ENCODE measurements at regions not wholly inside any gene's neighbourhood (a gene's known extent, or its start where the extent isn't known, plus 50 kb on each side); places are given as distances from the start of the nearest gene placed in this dataset.

- TF ChIP-seq CEBPB (IDR thresholded peaks at IDR 0.05) (no peak), YY1 (IDR thresholded peaks at IDR 0.05; ENCODE audit: low read depth) (no peak), CREB1 (IDR thresholded peaks at IDR 0.05; ENCODE audit: low read depth) (no peak), NFIC (IDR thresholded peaks at IDR 0.05) (no peak), TCF12 (IDR thresholded peaks at IDR 0.05; ENCODE audit: low read depth) (no peak), TEAD4 (IDR thresholded peaks at IDR 0.05) (no peak), REST (IDR thresholded peaks at IDR 0.05; ENCODE audit: low read depth) (no peak), ZBTB7A (IDR thresholded peaks at IDR 0.05; ENCODE audit: low read depth) (no peak), TAF1 (IDR thresholded peaks at IDR 0.05; ENCODE audit: low read depth) (no peak), EP300 (IDR thresholded peaks at IDR 0.05; ENCODE audit: borderline replicate concordance) (no peak), RAD21 (IDR thresholded peaks at IDR 0.05; ENCODE audit: low read depth) (no peak), FOXM1 (IDR thresholded peaks at IDR 0.05; ENCODE audit: borderline replicate concordance, low read depth) (no peak)
- TF ChIP-seq, protein P1, sequence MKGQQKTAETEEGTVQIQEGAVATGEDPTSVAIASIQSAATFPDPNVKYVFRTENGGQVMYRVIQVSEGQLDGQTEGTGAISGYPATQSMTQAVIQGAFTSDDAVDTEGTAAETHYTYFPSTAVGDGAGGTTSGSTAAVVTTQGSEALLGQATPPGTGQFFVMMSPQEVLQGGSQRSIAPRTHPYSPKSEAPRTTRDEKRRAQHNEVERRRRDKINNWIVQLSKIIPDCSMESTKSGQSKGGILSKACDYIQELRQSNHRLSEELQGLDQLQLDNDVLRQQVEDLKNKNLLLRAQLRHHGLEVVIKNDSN (IDR thresholded peaks at IDR 0.05), result no peak
Observed at GRCh38 chr2:185644828-185645227, 93.8 kb upstream of the FSIP2 start.

GRCh38 chr2:185645529-185645928, 93.1 kb upstream of the FSIP2 start:
- no peak for TF ChIP-seq TCF12 (IDR thresholded peaks at IDR 0.05; ENCODE audit: low read depth)
- no peak for TF ChIP-seq YY1 (IDR thresholded peaks at IDR 0.05; ENCODE audit: low read depth)
- no peak for TF ChIP-seq MAX (IDR thresholded peaks at IDR 0.05)
- no peak for TF ChIP-seq CEBPB (IDR thresholded peaks at IDR 0.05)
- no peak for TF ChIP-seq REST (IDR thresholded peaks at IDR 0.05; ENCODE audit: low read depth)
- no peak for TF ChIP-seq EGR1 (IDR thresholded peaks at IDR 0.05)
- TF ChIP-seq, protein P1 (IDR thresholded peaks at IDR 0.05), result no peak
- TF ChIP-seq TEAD4 (IDR thresholded peaks at IDR 0.05), result no peak
- no peak for TF ChIP-seq TAF1 (IDR thresholded peaks at IDR 0.05; ENCODE audit: low read depth)
- no peak for TF ChIP-seq CREB1 (IDR thresholded peaks at IDR 0.05; ENCODE audit: low read depth)
- no peak for TF ChIP-seq ZBTB7A (IDR thresholded peaks at IDR 0.05; ENCODE audit: low read depth)
- no peak for TF ChIP-seq FOXM1 (IDR thresholded peaks at IDR 0.05; ENCODE audit: borderline replicate concordance, low read depth)
- TF ChIP-seq RAD21 (IDR thresholded peaks at IDR 0.05; ENCODE audit: low read depth), result no peak
- TF ChIP-seq EP300 (IDR thresholded peaks at IDR 0.05; ENCODE audit: borderline replicate concordance), result no peak
- TF ChIP-seq NFIC (IDR thresholded peaks at IDR 0.05), result no peak

DNA sequence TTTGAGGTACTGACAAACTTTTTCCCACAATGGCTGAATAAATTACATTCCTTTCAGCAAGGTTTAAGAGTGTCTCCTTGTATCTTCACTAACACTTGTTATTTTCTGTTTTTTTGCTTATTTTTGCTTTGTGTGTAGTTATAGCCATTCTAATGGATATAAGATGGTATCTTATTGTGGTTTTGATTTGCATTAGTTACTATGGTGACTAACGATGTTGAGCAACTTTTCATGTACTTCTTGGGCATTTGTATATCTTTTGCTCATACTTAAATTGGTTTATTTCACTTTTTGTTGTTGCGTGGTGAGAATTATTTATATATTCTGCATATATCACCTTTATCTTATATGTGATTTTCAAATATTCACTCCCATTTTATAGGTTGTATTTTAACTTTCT, 79.9 kb upstream of the FSIP2 start:
- no peak for TF ChIP-seq CEBPB (IDR thresholded peaks at IDR 0.05)
- TF ChIP-seq CREB1 (IDR thresholded peaks at IDR 0.05; ENCODE audit: low read depth), result no peak
- no peak for TF ChIP-seq FOXM1 (IDR thresholded peaks at IDR 0.05; ENCODE audit: borderline replicate concordance, low read depth)
- TF ChIP-seq ZBTB7A (IDR thresholded peaks at IDR 0.05; ENCODE audit: low read depth), result no peak
- no peak for TF ChIP-seq REST (IDR thresholded peaks at IDR 0.05; ENCODE audit: low read depth)
- TF ChIP-seq, protein P1 (IDR thresholded peaks at IDR 0.05), result no peak
- TF ChIP-seq TCF12 (IDR thresholded peaks at IDR 0.05; ENCODE audit: low read depth), result no peak
- no peak for TF ChIP-seq EP300 (IDR thresholded peaks at IDR 0.05; ENCODE audit: borderline replicate concordance)
- no peak for TF ChIP-seq RAD21 (IDR thresholded peaks at IDR 0.05; ENCODE audit: low read depth)
- TF ChIP-seq TAF1 (IDR thresholded peaks at IDR 0.05; ENCODE audit: low read depth), result no peak
- no peak for TF ChIP-seq MAX (IDR thresholded peaks at IDR 0.05)
- no peak for TF ChIP-seq TEAD4 (IDR thresholded peaks at IDR 0.05)
- no peak for TF ChIP-seq EGR1 (IDR thresholded peaks at IDR 0.05)
- TF ChIP-seq YY1 (IDR thresholded peaks at IDR 0.05; ENCODE audit: low read depth), result no peak
- TF ChIP-seq NFIC (IDR thresholded peaks at IDR 0.05), result no peak

DNA sequence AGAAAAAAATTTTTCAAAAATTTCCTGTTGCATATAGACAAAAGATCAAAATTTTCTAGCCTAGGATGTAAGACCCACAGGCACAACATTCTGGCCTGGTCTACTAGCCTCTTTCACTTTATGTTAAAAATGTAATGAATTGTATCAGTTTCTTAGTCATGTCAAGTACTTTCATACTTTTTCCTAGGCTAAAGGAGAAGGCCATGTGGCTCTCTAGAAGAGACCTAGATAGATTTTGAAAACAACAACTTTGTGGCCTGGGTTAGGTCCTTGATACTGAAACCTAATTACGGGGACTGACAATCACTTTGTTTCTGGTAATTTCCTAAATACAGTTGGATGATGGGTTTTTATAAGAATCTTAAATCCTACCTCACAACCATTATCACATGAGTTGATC, 74.8 kb upstream of the FSIP2 start:
- TF ChIP-seq TEAD4 (IDR thresholded peaks at IDR 0.05) (no peak), YY1 (IDR thresholded peaks at IDR 0.05; ENCODE audit: low read depth) (no peak), ZBTB7A (IDR thresholded peaks at IDR 0.05; ENCODE audit: low read depth) (no peak), EGR1 (IDR thresholded peaks at IDR 0.05) (no peak), FOXM1 (IDR thresholded peaks at IDR 0.05; ENCODE audit: borderline replicate concordance, low read depth) (no peak), EP300 (IDR thresholded peaks at IDR 0.05; ENCODE audit: borderline replicate concordance) (no peak), REST (IDR thresholded peaks at IDR 0.05; ENCODE audit: low read depth) (no peak)

Measured in Ishikawa (cell line).